ENCODE measurements at regions not wholly inside any gene's neighbourhood (a gene's known extent, or its start where the extent isn't known, plus 50 kb on each side); places are given as distances from the start of the nearest gene placed in this dataset.

- Histone ChIP-seq H2BK120ac (ENCODE audit: low read depth, low read length, poor library complexity, severe bottlenecking) (no peak overlapping the region), H3K56ac (ENCODE audit: insufficient read length, low read depth, low read length) (no peak overlapping the region), H3K4ac (ENCODE audit: low read depth, low read length) (no peak overlapping the region), H2AFZ (ENCODE audit: low read length) (no peak overlapping the region), H3K9me3 (ENCODE audit: control insufficient read depth, low read depth, low read length) (no peaks in the 10 kb centered on the region), H3K9ac (ENCODE audit: extremely low read depth, insufficient read length, low read length) (no peak overlapping the region), H3T11ph (ENCODE audit: low read length) (no peak overlapping the region), H3K18ac (ENCODE audit: insufficient read length, low read depth, low read length) (no peak overlapping the region), H3K79me1 (ENCODE audit: insufficient read depth, low read depth, low read length, poor library complexity, severe bottlenecking) (no peaks in the 10 kb centered on the region), H2BK12ac (ENCODE audit: insufficient read length, low read depth, low read length) (no peak overlapping the region), H4K91ac (ENCODE audit: insufficient read length, low read depth, low read length) (no peak overlapping the region), H2BK5ac (ENCODE audit: insufficient read length, low read length) (no peak overlapping the region), H4K5ac (ENCODE audit: insufficient read length, low read depth, low read length) (no peak overlapping the region), H2AK5ac (ENCODE audit: insufficient read length, low read length) (no peak overlapping the region), H4K8ac (replicated peaks; ENCODE audit: insufficient read length, low read depth, low read length) (no peak overlapping the region), H3K23ac (ENCODE audit: insufficient read length, low read depth, low read length) (no peak overlapping the region), H2BK15ac (ENCODE audit: low read depth, low read length) (no peak overlapping the region), H3K4me1 (ENCODE audit: insufficient read depth, low read length) (no peaks in the 10 kb centered on the region), H3K27ac (ENCODE audit: insufficient read length, low read depth, low read length) (no peak overlapping the region), H3K14ac (ENCODE audit: insufficient read depth, low read length) (no peak overlapping the region), H3K4me2 (ENCODE audit: insufficient read depth, insufficient read length, low read length) (no peak overlapping the region), H2BK20ac (ENCODE audit: low read depth, low read length, poor library complexity, severe bottlenecking) (no peak overlapping the region), H3K23me2 (ENCODE audit: insufficient read length, low read depth, low read length, poor library complexity, severe bottlenecking) (no peaks in the 10 kb centered on the region), H3K79me2 (ENCODE audit: insufficient read depth, low read length) (no peaks in the 10 kb centered on the region), H4K20me1 (ENCODE audit: control insufficient read depth, insufficient read depth, insufficient read length) (no peaks in the 10 kb centered on the region), H3K27me3 (ENCODE audit: insufficient read depth, low read length) (no peaks in the 10 kb centered on the region)
- Mint-ChIP-seq H3K9me3 (no peaks in the 10 kb centered on the region), H3K4me1 (peaks cover 13 to 19% of the 10 kb centered on the region in 2 experiments), H3K27me3 (ENCODE audit: low read depth) (no peaks in the 10 kb centered on the region; the same call in 1 of the 2 replicates), H3K36me3 (ENCODE audit: insufficient read depth in 1 of 3, low read depth in 3 of 3) (no peaks in the 10 kb centered on the region), H3K27ac (no peak overlapping the region), H3K4me3 (no peak overlapping the region)
- WGBS (ENCODE audit: extremely low coverage, insufficient read length, low lambda C conversion rate): no CpG with 5 or more reads among the region's 7 CpGs
- TF ChIP-seq CTCF (conservative IDR thresholded peaks at IDR 0.05): no peak
- DNase-seq: peak; percentile 57
Measured at GRCh38 chr15:57772223-57772957, 65.9 kb downstream of the POLR2M start.
